Left renal pelvis (tissue), 4 donors: ENCODE measurements at regions not wholly inside any gene's neighbourhood (a gene's known extent, or its start where the extent isn't known, plus 50 kb on each side); places are given as distances from the start of the nearest gene placed in this dataset.

ENCODE experiments used
- DNase-seq, 4 donors: peaks; one replicate each; pipeline ENCODE4 v3.0.0-alpha.2; 2013; ENCODE audit warnings: low read depth in 4 of 4, low spot score in 3 of 4

DNA sequence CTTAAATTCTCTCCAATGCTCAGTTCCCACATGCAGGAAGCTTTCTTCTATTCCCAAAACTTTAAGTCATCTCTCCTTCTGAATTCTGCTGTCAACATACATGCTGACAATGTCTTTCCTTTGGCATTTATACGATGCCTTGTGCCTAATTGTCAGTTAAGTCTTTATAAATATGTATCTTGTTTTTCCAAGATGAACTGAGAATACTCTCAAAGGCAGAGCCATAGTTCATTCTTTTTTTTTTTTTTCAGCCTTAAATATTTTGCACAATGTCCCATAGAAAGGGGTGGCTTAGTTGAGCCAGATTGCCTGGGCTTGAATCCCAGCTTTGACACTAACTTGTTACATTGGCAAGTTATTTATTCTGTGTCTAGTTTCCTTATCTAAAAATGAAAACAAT lies 210.6 kb downstream of the QDPR start:
- DNase-seq, result no peak

DNA sequence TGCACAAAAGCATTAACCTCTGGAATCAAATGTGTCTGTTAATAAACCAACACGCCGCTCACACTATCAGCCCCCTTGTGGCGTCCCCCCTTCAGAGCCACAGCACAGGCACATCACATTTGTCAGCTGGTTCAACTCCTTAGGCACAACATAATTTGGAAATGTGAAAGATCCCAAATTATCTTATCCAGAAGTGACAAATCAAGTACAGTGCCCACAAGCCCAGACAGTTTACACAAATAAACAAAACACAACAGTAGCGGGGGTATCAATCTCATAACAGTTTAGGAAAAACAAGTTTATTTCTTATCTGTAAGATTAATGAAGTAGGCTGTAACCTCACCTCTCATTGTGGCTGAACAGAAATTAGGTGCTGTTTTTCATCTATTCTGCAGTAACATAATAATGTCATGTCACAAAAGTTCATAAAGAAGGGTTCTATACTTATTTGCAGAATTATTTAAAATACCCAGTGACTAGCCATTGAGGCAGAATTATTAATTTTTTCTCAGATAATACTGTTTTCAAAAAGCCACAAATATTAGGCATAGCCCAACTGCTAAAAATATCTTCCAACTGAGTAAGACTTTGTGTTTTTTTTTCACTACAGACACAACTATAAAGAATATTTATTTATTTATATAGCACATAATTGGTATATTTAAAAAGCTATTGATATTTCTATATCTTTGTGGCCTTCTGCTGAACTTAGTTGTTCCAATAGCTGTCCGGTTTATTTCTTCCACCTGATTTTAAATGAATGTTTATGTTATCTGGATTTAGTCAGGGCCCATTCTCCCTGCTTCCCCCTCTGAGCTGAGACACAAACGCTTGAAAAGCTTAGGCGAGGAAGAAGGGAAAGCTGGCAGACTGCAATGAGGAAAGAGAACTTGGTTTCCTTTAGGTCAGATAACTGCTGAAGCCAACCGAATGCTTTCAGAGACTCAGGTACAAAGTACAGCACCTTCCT lies 214.7 kb downstream of the QDPR start:
- no peak for DNase-seq

DNA sequence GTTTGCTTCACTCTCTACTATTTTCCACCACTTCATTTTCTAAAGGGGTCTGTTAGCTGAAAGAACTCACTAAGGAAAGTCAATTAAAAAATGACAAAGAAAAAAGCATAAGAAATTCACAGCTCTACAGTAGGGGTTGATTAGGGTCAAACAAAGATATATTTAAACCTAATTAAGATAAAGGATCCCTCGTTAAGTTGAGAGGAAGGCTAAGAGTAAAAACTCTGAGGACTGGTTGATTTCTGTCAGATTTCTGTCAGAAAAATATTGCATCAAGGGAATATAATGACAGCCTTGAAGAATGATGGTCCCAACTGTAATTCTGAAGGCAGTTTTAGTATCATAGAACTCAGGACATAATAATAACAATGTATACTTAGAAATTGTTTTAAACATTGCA lies 218.0 kb downstream of the QDPR start:
- DNase-seq, result no peak

DNA sequence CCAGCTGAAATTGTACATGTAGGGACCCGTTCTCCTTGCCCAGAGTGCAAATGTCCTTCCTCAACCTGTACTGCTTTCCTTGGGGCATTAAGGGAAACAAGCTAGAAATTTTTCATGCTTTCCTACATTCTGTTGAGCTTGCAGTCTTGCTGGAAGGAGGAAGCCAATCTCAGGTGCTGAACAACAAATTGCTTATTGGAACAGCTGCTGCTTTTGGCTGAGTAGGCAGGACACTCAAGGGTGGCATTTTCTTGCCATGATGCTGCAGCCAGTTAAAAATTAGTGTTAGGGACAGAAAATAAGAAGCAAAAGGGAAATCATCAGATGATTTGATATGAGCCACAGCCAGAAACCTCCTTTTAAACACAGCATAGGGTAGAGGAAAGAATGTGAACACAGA lies 223.7 kb downstream of the QDPR start:
- DNase-seq, result no peak

DNA sequence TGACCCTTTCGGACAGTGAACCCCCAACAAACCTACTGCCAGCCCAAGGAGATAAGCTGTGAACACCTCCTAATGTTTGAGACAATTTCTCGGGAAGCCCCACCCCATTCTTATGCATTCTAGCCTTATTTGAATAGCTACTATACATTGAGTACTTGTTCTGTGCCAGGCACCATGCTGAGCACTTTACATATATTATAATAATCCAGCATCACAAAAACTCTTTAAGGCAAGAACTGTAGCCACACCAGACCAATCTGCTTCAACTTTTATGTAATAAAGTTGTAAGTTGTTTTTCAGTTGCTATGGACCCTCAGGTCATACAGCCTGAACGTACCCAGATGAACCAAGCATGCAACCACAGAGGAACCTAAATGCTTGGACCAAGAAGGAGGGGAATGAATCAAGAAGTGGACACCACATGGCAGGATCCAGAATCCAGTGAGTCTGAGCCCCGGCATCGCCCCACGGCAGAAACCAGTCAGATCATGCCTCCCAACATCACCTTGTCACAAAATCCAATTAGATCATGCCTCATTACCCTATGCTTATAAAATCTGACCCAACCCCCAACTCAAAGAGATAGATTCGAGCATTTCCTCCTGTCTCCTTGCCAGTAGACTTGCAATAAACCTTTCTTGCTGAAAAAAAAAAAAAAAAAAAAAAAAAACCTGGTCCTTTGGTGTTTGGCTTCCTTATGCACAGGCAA lies 225.0 kb downstream of the QDPR start:
- DNase-seq, result no peak

DNA sequence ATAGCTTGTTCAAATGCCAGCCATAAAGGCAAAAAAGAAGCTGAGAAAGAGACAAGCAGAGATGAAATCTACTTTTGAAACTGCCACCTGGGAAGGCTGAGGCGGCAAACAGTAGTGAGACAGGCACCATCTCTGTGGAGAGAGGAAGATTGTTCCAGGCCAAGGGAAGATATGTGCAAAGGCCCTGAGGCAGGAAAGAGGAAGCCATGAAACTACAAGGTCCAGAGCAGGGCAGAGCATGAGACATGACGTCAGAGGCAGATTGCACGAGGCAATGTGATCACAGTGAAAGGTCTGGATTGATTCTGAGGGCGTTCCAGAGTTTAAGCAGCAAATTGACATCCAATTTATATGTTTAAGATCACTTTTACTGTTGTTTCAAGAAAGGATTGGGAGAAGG lies 226.1 kb downstream of the QDPR start:
- no peak for DNase-seq

DNA sequence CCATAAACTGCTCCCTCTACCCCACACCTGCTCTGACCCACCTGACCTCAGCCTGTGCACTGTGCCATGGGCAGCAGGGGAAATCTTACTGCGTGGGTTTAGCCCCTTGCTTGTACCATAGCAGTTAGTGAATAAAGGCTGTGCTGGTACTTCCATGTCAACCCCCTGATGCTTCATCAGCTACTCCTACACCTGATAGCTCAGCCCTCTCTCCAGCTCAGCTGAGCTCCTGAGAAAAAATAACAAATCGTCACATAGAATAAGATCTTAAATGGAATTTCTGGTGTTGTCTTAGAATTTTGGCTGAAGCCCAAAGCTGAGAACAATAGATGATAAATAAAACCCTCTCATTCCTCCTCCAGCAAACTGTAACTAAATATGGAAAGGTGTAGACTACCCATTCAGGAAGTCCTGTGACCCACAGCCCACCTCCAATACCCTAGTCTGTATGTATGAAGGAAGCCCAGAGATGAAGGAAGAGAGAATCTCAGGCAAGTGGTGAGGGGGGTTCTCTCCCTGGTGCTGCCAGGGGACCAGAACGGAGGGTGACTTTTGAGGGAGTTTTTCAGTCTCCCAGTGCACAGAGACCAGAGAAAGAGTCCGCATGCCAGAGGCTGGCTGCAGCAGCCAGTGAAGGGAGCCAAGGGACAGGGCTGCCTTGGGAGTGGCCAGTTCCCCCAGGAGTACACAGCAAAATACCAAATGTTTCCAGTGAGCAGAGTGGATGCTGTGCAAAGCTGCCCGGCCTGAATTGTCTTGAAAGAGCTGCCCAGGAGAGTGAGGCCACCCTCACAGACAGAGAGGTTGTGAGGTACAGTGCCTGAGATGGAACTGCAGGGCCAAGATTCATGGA lies 227.3 kb downstream of the QDPR start:
- no peak for DNase-seq

DNA sequence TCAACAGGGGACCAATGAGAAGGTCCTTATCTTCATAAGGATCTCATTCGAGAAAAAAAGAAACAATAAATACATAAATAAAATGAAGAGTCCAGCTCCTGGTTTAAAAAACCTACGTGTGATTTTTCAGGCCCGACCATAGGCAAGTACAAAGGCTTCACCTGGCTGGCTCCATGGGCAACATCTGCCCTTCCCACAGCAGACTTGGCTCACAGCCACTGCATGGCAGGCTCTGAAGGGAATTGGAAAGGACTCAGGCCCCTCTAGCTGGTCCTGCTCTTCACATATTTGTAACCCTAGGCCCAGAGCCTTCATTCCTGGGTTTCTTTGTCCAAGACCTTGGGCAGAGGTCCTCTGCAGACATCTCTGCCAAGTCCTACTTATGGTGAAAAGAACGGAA lies 228.1 kb downstream of the QDPR start:
- DNase-seq, result no peak

DNA sequence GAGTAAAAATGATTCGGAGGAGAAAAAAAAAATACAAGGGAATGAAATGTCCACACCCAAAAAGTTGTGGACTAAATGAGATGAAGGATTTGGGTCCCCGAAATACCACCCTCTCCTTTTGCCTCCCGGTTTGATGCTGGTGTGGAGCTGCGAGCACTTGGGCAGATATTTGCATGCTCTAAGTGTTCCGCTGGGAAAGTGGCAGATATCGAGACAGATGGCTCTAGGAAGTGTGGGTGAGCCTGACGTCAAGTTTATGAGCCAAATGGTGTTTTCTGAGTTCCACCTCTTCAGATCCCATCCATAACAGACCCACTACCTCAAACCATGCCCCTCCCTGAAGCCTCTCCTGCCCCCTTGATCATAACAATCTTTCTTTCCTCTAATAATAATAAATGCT lies 228.6 kb downstream of the QDPR start:
- DNase-seq, result no peak

DNA sequence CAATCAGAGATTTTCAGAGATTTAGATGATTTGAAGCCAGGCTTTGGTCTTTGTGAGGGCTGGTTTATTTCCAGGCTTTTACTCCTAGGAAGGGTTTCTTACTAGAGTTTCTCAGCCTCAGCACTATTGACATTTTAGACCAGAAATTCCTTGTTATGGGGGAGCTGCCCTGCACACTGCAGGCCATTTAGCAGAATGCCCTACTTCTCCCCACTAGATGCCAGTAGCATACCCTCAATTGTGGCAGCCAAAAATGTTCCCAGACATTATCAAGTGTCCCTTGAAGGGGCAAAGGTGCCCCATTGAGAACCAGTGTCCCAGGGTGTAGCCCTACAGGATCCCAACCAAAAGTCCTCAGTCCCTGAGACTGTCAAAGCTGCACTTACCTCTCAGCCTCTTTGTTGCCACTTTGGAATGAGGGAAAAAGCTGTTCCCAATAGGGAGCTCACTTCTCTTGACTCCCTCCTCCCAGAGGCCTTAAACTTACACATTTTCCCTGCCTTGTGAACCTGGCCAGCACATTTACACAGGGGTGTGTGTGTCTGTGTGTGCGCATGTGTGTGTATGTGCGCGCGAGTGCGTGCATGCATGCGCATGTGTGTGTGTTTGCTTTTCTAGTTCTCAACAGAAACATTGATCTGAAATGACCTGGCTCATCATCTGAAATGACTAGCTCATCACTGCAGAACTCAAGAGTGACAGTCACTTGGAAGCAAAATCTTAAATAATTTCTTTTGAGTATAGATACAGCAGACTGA lies 231.4 kb downstream of the QDPR start:
- DNase-seq, result no peak

DNA sequence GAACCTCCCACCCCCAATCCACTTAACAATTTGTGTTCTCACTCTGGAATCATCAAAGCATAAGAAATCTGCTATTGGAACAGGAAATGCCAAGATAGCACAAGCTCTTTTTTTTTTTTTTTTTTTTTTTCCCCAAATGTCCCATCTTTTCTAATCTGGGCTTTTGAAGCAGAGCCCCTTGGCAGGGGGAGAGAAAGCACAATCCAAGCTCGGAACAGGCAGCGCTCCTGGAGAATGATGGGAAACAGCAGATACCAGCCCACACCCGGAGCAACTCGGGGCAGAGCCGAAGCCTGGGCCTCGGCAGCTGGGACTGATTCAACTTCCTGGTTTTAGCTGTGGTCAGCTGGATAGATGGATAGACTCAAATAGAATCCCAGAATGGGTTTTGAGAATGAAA lies 235.1 kb downstream of the QDPR start:
- DNase-seq, result no peak

DNA sequence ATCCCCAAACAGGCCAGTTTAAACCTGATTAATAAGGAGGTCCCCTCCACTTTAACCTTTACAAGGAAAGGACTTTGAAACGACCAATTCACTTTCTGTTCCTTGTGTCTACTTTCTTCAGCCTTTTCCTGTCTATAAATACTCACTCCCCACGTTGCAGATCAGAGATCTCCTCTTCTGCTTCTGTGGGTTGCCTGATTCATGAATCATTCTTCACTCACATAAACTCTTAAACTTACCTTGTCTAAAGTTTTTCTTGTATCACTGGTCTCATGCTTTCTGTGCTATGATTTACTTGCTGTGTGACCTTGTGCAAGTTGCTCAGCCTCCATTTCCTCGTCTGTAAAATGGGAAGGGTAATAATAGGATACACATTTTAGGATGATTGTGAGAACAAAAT lies 236.1 kb downstream of the QDPR start:
- DNase-seq, result no peak

DNA sequence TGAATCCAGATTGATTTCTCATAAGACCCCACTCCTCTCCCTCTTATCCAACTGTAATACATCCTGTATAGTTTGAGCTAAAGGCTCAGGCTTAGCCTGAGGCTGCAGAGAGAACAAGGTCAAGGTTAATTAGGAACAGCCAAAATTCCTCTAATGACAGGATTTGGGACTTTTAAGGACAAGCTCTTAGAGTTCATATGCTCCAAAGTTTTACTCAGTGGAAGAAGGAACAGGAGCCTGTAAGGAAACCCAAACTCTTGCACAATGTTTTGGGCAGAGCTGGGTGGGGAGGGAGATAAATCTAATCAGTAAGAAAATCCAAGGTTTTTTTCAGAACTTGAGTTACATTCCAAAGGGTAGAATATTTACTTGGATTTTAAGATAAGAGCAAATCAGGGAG lies 238.8 kb downstream of the QDPR start:
- DNase-seq, result no peak

DNA sequence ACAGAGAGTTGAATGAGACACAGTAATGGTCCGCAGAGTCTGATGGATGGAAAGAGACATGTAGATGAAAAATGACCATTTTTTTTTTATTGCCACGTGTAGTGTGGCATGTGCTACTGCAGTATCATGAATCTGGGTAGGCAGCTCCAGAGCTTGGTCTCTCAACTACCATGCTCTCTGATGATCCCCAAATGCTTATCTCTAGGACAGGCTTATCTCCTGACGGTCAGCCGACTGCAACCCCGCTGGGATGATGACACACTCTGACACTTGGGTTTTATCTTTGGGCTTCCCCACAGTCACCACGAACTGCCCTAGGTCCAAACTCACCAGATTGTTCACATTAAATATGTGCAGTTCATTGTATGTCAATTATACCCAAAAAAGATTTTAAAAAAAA lies 239.7 kb downstream of the QDPR start:
- DNase-seq, result no peak

DNA sequence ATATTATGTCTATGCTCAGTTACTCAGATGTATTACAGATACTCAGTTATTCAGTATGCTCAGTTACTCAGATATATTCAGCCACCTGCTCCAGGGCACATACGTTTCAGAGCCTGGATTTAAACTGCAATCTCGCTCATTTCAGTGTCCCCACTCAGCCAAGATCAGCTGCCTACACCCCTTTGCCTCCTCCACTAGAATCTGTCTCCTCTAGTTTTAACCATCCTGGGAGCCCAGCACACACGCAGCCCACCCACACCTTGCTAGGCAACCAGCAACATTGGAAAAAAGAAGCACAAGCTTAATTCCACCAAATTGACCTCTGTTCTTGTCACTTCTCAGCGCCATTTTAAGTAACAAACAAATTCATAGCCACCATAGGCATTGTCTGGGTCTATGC lies 246.2 kb downstream of the QDPR start:
- DNase-seq, result no peak

DNA sequence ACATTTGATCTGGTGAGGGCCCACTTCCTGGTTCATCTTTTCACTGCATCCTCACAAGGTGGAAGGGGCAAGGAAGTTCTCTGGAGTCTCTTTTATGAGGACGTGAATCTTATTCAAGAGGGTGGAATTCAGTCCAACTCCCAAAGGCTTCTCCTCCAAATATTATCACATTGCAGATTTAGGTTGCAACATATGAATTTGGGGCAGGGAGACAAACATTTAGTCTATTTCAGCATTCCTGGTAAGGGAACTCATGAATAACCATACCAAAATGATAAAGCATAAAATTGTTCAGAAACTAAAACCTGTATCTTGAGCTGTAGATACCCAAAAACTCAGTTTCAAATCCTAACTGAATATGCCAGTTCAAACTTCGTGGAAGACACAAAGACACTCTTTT lies 246.8 kb downstream of the QDPR start:
- DNase-seq, result no peak

DNA sequence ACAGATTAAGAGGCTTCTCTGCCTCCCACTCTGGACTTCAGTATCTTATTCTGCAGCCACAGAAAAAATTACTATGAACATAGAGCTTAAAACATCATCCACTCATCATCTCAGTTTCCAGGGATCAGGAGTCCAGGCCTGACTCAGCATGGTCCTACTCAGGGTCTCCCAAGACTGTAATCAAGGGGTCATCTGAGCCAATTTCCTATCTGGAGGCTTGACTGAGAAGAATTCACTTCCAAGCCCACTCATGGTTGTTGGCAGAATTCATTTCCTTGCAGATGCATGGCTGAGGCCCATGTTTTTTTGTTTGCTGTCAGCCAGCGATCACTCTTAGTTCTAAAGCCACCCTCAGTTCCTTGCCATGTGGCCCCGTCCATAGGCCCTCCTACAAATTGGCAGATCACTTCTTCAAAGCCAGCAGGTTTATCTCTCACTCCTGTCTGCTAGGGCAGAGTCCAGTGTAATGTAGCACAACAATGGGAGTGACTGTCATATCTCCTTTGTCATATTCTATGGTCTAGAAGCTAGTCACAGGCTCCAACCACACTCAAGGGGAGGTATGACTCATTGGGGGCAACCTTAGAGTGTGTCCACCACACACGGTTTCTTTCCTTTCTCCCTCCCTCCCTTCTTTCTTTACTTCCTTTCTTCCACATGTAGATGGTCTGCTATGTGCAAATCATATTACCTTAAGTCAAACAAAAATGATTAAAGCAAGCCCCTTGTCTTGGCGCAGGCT lies 251.6 kb downstream of the QDPR start:
- no peak for DNase-seq

DNA sequence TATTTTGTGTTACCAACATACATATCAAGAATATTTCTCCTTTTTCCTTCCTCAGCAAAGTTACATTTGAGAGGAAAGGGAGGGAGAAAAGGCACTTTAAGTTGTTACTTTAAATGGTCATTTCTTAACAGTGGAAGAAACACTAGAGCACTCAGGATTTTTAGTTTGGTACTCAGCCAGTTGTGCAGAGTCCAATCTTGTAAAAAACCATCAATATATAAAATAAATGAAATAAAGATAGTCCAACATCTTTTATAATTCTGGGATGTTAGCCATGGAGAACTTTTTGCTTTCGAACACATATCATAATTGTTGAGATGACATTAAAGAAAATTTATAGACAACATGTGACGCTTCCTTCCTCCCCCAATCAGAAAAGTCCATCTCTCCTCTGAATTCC lies 253.8 kb downstream of the QDPR start:
- DNase-seq, result no peak

DNA sequence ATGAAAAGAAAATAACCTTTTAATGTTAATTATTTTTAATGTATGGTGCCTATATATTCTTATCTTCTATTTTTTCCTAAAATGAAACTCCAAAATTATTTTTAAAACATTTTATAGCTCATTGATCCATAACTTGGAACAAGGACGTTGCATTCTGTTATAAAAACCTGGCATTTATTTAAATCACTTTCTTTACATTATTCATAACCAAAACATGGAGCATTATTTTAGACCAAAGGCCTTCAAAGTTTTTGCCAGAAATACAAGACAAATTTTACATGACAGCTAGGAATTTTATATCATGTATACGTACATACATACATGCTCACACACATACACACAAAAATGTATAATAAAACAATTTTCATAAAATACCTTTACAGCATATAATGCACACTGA lies 259.8 kb downstream of the QDPR start:
- DNase-seq, result no peak

DNA sequence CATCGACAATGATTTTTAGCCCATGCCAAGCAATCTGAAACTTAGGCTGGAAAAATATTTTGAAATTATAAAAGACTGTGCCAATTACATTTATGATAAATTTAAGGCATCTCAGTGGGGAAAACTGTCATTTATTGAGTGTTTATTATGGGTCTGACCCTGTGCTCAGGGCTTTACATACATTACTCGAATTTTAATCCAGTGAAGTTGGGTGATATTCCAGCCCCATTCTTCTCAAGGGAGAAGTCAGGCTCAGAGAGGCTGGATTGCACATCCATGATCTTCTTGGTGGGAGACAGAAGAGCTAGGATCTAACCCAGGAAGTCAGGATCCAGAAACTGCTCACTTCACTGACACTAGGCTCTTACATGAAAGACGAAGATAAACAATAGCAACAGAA lies 260.8 kb downstream of the QDPR start:
- DNase-seq, result no peak
